Neural cell (in vitro differentiated cells): ENCODE measurements at regions not wholly inside any gene's neighbourhood (a gene's known extent, or its start where the extent isn't known, plus 50 kb on each side); places are given as distances from the start of the nearest gene placed in this dataset.

ENCODE experiments used
- MXI1 ChIP-seq: fragments of 450-650 bp; conservative IDR thresholded peaks from 2 replicates; pipeline ENCODE4 v1.6.1; 2014; ENCODE audit warnings: antibody characterized with exemption, mild to moderate bottlenecking; ENCODE audit not compliant: poor library complexity, severe bottlenecking
- TF ChIP-seq, protein P1 (sequence below): IDR thresholded peaks from 2 replicates; pipeline ENCODE4 v1.6.1; 2012; ENCODE audit warnings: borderline replicate concordance

DNA sequence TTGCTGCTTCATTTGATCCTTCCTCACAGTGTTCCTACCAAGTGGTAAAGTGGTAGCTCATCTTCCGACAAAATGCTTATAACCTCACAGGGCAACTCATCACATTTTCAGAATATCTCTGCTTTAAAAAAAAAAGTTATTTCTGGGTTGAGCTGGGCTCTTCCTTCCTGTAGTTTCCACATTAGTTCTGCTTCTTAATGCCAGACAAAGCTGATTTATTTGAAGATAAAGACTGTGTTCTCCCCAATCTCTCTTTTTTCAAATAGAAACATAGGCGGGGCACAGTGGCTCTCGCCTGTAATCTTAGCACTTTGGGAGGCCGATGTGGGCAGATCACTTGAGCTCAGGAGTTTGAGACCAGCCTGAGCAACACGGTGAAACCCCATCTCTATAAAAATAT is 273.1 kb downstream of the ACTL7B start:
- TF ChIP-seq, protein P1, sequence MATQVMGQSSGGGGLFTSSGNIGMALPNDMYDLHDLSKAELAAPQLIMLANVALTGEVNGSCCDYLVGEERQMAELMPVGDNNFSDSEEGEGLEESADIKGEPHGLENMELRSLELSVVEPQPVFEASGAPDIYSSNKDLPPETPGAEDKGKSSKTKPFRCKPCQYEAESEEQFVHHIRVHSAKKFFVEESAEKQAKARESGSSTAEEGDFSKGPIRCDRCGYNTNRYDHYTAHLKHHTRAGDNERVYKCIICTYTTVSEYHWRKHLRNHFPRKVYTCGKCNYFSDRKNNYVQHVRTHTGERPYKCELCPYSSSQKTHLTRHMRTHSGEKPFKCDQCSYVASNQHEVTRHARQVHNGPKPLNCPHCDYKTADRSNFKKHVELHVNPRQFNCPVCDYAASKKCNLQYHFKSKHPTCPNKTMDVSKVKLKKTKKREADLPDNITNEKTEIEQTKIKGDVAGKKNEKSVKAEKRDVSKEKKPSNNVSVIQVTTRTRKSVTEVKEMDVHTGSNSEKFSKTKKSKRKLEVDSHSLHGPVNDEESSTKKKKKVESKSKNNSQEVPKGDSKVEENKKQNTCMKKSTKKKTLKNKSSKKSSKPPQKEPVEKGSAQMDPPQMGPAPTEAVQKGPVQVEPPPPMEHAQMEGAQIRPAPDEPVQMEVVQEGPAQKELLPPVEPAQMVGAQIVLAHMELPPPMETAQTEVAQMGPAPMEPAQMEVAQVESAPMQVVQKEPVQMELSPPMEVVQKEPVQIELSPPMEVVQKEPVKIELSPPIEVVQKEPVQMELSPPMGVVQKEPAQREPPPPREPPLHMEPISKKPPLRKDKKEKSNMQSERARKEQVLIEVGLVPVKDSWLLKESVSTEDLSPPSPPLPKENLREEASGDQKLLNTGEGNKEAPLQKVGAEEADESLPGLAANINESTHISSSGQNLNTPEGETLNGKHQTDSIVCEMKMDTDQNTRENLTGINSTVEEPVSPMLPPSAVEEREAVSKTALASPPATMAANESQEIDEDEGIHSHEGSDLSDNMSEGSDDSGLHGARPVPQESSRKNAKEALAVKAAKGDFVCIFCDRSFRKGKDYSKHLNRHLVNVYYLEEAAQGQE, result no peak
- TF ChIP-seq MXI1, result no peak
